HG02884 (cell line): ENCODE measurements at regions not wholly inside any gene's neighbourhood (a gene's known extent, or its start where the extent isn't known, plus 50 kb on each side); places are given as distances from the start of the nearest gene placed in this dataset.

Source experiments
- ATAC-seq: cut with Tn5 transposase; IDR thresholded peaks from one replicate; pipeline ENCODE4 v1.9.1; 2021; ENCODE audit warnings: mild to moderate bottlenecking, moderate library complexity; ENCODE audit not compliant: unreplicated experiment

- ATAC-seq: no peak
Measured at GRCh38 chr12:17266856-17267255, 660.9 kb upstream of the LMO3 start.

GRCh38 chr12:17264603-17265002, 658.6 kb upstream of the LMO3 start:
- no peak for ATAC-seq

- no peak for ATAC-seq
Measured at GRCh38 chr12:17239874-17240273, 633.9 kb upstream of the LMO3 start.

GRCh38 chr12:17235996-17236395, 630.0 kb upstream of the LMO3 start:
- ATAC-seq: no peak

- no peak for ATAC-seq
Measured at GRCh38 chr12:17215759-17216570, 610.0 kb upstream of the LMO3 start.

- ATAC-seq: no peak
Measured at GRCh38 chr12:17214929-17215328, 609.0 kb upstream of the LMO3 start.

GRCh38 chr12:17206553-17206952, 600.6 kb upstream of the LMO3 start:
- ATAC-seq: no peak

- no peak for ATAC-seq
Measured at GRCh38 chr12:17204289-17205054, 598.5 kb upstream of the LMO3 start.

- ATAC-seq: no peak
Measured at GRCh38 chr12:17203497-17203896, 597.5 kb upstream of the LMO3 start.

- ATAC-seq: no peak
Measured at GRCh38 chr12:17197971-17198370, 592.0 kb upstream of the LMO3 start.

- ATAC-seq: no peak
Measured at GRCh38 chr12:17192721-17193120, 586.8 kb upstream of the LMO3 start.

GRCh38 chr12:17169726-17170471, 563.9 kb upstream of the LMO3 start:
- ATAC-seq: no peak

- ATAC-seq: no peak
Measured at GRCh38 chr12:17159506-17160300, 553.7 kb upstream of the LMO3 start.

- ATAC-seq: no peak
Measured at GRCh38 chr12:17158201-17158600, 552.2 kb upstream of the LMO3 start.

- no peak for ATAC-seq
Measured at GRCh38 chr12:17151917-17152316, 546.0 kb upstream of the LMO3 start.

- ATAC-seq: no peak
Measured at GRCh38 chr12:17148706-17149105, 542.7 kb upstream of the LMO3 start.

GRCh38 chr12:17142856-17143255, 536.9 kb upstream of the LMO3 start:
- no peak for ATAC-seq

- ATAC-seq: no peak
Measured at GRCh38 chr12:17139931-17140330, 534.0 kb upstream of the LMO3 start.

- ATAC-seq: no peak
Measured at GRCh38 chr12:17137396-17137795, 531.4 kb upstream of the LMO3 start.

- no peak for ATAC-seq
Measured at GRCh38 chr12:17134315-17134714, 528.4 kb upstream of the LMO3 start.

- ATAC-seq: no peak
Measured at GRCh38 chr12:17132336-17132735, 526.4 kb upstream of the LMO3 start.
